Stimulated activated CD4-positive, alpha-beta T cell treated with anti-CD3 and anti-CD28 coated beads, Interleukin-1b, Interleukin-23, amount 100 ng/mL, for 4 hours (primary cell): ENCODE measurements at regions not wholly inside any gene's neighbourhood (a gene's known extent, or its start where the extent isn't known, plus 50 kb on each side); places are given as distances from the start of the nearest gene placed in this dataset.

ENCODE experiments used
- DNase-seq, 2 donors: peaks; one replicate each; pipeline ENCODE4 v3.0.0-alpha.2; 2020; ENCODE audit warnings: low read depth in 2 of 2

DNA sequence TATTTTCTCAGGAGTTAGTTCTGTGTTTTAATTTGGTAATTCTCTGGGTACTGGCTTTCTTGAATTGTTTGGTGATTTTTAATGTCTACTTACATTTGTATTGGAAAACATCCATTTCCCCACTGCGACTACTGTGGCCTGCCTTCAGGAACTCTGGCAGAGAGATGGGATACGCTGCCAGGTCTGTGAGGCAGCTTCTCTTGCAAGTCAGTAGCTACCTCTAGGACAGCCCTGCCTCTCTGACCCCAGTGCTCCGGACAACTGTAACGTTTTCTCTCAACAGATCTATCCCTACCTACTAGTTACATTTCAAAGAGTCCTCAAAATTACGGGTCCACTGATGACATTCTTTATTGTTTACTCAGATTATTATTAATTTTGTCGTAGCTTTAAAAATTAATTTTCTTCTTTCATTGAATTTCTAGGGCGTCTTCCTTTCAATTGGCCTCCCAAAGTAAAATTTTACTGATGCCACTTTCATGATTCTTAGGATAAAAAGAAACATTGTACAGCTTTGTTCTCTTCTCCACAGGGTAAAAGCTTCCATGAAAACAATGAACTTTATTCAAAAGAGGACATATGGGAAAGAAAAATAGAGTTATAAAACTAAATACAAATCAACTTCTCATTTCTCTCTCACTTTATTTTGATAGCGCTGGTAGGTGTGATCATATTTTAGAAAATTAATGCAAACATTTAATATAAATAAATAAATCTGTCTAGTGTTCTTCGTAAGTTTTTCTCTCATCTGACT, 123.2 kb upstream of the GOLGA8J start:
- DNase-seq = no peak

GRCh38 chr15:29952225-29952624, 130.0 kb upstream of the TJP1 start:
- DNase-seq = no peak

- no peak for DNase-seq
Observed at GRCh38 chr15:29945943-29946596, 123.8 kb upstream of the TJP1 start.

- DNase-seq = no peak
Observed at GRCh38 chr15:29944925-29945324, 122.7 kb upstream of the TJP1 start.

DNA sequence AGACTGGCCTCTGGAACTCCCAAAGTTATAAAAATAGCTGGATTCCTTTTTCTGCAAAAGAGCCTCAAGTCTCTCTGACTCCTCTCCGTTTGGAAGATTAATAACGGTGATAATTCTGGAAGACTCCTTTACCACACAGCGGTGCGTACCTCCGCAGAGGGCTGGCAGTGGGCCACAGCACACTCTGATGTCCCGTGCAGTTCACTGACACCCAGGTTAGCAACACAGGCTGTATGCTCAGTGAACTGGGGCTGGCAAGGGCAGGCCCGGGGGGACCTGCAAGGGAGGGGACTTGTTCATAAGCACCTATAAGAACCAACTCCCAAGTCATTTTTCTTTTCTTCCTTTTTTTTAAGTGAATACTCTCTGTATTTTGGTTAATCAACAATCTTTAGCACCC, 120.3 kb upstream of the TJP1 start:
- no peak for DNase-seq

- DNase-seq = no peak
Observed at GRCh38 chr15:29942143-29942542, 119.9 kb upstream of the TJP1 start.

- no peak for DNase-seq
Observed at GRCh38 chr15:29939404-29939803, 117.1 kb upstream of the TJP1 start.

DNA sequence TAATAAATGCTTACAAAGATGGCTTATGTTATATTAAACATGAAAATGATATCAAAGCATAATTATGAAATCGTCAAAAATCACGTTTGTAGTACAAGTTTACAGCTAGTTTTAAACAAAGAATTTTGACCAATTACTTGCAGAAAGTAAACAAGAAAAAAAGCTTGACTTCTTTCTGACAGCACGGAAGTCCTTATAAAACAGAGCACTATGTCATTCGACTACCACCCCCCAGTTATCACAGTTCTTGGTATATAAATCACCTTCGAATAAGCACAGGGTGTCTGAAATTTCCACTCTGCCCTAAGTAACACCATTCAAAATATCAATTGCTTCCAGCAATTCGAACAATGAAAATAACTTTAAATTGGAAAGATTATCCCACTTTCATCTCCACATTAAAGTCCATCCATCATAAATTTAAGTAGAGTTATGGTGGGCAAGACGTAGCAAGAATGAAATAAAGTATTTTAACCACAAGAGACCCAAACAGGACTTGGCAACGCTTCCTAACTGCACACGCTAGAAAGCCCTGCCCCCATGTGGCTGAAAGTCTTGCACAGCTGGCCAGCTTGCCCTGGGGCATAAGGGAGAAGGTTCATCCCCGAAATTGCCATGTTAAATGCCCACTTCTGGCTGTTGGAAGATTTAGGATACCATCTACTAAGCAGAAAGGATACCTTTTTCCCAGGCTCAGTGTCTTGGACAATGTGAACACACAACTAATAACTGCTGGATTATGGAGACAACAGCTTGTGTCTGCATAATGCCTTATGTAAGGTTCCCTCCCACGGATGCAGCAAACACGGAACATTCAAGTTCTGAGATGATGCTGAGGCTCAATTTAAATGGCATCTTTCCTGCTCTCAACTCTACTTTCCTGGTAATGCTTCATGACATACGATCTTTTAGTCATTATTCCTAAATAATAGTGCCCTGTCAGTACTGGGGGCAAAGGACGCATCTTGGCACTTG, 116.4 kb upstream of the TJP1 start:
- no peak for DNase-seq

GRCh38 chr15:29937956-29938355, 115.7 kb upstream of the TJP1 start:
- no peak for DNase-seq

- no peak for DNase-seq
Observed at GRCh38 chr15:29936353-29937049, 114.2 kb upstream of the TJP1 start.

- DNase-seq = no peak
Observed at GRCh38 chr15:29935296-29936004, 113.2 kb upstream of the TJP1 start.

DNA sequence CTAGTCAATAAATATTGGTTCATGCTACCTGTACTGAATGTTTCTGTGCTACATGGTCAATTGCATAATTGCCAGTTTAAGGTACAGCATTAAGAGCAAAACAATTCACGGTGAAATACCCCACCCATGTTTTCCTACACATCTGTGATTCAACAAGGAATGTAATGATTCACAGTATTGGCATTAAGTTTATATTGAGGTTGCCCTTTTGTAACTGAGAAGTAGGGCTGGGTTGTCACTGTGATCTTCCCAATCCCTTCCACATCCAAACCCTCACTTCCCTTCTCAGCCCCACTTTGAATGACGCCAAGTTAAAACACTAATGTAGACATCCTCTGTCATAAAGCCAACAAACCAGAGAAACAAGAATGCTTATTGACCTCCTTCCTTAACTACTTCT, 112.0 kb upstream of the TJP1 start:
- DNase-seq = no peak

GRCh38 chr15:29933042-29933803, 111.0 kb upstream of the TJP1 start:
- no peak for DNase-seq

GRCh38 chr15:29926083-29926388, 103.8 kb upstream of the TJP1 start:
- DNase-seq = no peak

DNA sequence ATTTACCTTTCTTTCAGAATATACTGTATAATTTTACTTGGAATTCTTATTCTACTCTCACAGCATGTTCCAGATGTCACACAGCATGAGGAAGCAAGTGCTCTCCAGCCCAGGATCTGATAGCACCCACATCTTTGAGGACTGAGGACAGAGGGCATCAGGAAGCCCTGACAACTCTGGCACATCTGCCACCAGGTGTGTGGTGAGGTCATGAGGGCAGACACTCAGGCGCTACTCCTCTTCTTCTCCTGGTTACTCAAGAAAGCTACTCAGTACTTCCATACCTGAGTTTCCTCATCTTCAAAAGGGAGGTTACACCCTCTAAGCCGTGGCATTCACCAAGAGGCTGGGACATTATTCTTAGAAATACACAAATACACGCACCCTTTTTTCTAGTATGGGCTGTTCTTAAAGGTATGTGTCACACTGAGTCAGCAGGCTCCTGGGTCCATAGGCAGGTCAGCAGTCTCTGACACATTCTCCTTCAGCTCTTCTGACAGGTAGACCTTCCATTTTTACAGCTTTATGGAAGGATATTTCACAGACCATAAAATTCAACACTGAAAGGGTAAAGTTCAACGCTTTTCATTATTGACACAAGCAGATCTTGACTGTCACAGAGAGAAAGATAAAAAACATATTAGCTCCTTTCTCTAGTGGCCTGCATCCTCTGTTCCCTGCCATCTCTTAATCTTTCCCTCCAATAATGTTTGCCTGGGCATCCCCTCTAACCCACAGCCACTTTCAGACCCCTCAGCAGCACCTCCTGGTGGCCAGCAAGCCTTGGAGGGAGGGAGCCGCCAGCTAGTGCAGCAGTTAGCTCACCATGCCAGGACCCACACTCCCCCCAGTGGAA, 103.2 kb upstream of the TJP1 start:
- peak in 1 of 2 donors; percentile 19 for DNase-seq

DNA sequence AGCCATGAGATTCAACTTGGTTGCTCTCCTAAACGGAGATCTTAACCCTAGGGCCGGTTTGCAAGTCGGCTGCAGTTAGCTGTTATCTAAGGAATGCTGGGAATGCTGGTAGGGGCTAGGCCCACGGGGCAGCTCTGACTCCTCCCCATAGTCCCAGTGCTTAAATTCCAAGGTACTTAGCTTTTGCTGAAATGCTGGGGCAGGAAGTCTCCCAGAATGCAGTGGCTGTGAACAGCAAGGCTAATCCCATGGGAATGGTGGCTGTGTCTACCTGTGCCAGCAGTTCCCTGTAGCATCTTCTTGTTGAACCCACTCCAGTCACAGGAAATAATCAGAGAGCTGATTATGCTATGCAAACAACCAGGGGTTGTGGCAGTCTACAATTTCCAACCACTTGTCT, 102.5 kb upstream of the TJP1 start:
- no peak for DNase-seq

- no peak for DNase-seq
Observed at GRCh38 chr15:29922191-29922590, 99.9 kb upstream of the TJP1 start.

GRCh38 chr15:29921130-29921601, 98.9 kb upstream of the TJP1 start:
- DNase-seq = no peak

- no peak for DNase-seq
Observed at GRCh38 chr15:29920515-29920914, 98.2 kb upstream of the TJP1 start.
